Karpas-422 (cell line): ENCODE measurements at regions not wholly inside any gene's neighbourhood (a gene's known extent, or its start where the extent isn't known, plus 50 kb on each side); places are given as distances from the start of the nearest gene placed in this dataset.

Experiments used
- DNase-seq: peaks from one replicate; pipeline ENCODE4 v3.0.0-alpha.2; 2015
- H2AFZ ChIP-seq: fragments of 200-600 bp; sonication (generic); 2 replicates; pipeline ENCODE4 v1.6.1; 2014; ENCODE audit warnings: antibody characterized with exemption, low read length, mixed read lengths
- H3K27ac ChIP-seq: fragments of 200-600 bp; sonication (generic); 2 replicates; pipeline ENCODE4 v1.5.1; 2014; ENCODE audit warnings: mild to moderate bottlenecking, low read length, moderate library complexity
- H3K27me3 ChIP-seq: fragments of 200-600 bp; sonication (generic); 2 replicates; pipeline ENCODE4 v1.6.1; 2014; ENCODE audit warnings: low read length, mixed read lengths
- H3K36me3 ChIP-seq: fragments of 200-600 bp; sonication (generic); 2 replicates; pipeline ENCODE4 v1.6.1; 2014; ENCODE audit warnings: low read length, mixed read lengths; ENCODE audit not compliant: insufficient read depth
- H3K4me1 ChIP-seq: fragments of 200-600 bp; sonication (generic); 2 replicates; pipeline ENCODE4 v1.6.1; 2014; ENCODE audit warnings: mild to moderate bottlenecking, low read length, mixed read lengths
- H3K4me2 ChIP-seq: fragments of 200-600 bp; sonication (generic); 2 replicates; pipeline ENCODE4 v1.6.1; 2014; ENCODE audit warnings: low read length, low read depth, mild to moderate bottlenecking; ENCODE audit not compliant: poor library complexity, severe bottlenecking
- H3K4me3 ChIP-seq: fragments of 200-600 bp; sonication (generic); 2 replicates; pipeline ENCODE4 v1.5.1; 2014; ENCODE audit warnings: mild to moderate bottlenecking, antibody characterized with exemption, low read length, mixed read lengths
- H3K79me2 ChIP-seq: fragments of 200-600 bp; sonication (generic); 2 replicates; pipeline ENCODE4 v1.6.1; 2014; ENCODE audit warnings: mild to moderate bottlenecking, low read length, mixed read lengths
- H3K9ac ChIP-seq: fragments of 200-600 bp; sonication (generic); 2 replicates; pipeline ENCODE4 v1.6.0; 2014; ENCODE audit warnings: low read length
- H3K9me2 ChIP-seq: fragments of 200-600 bp; sonication (generic), shearing (Covaris generic); replicated peaks from 2 replicates; pipeline ENCODE4 v1.6.0; 2014; ENCODE audit warnings: mild to moderate bottlenecking, low read length, moderate library complexity; ENCODE audit not compliant: insufficient read depth
- H3K9me3 ChIP-seq: fragments of 300-700, 200-600 bp; sonication (generic); 2 replicates; pipeline ENCODE4 v1.6.1; 2014; ENCODE audit warnings: low read length, mixed read lengths
- H4K20me1 ChIP-seq: fragments of 200-600 bp; sonication (generic); 2 replicates; pipeline ENCODE4 v1.6.1; 2014; ENCODE audit warnings: mild to moderate bottlenecking, antibody characterized with exemption, low read length, low read depth; ENCODE audit not compliant: insufficient read depth

- H3K4me3 ChIP-seq: no peak overlapping the region
- no peak overlapping the region for H3K4me2 ChIP-seq
- no peaks in the 10 kb centered on the region for H3K9me3 ChIP-seq
- H3K4me1 ChIP-seq: no peaks in the 10 kb centered on the region
- H3K9ac ChIP-seq: no peak overlapping the region
- no peaks in the 10 kb centered on the region for H3K9me2 ChIP-seq
- no peaks in the 10 kb centered on the region for H3K36me3 ChIP-seq
- no peak for DNase-seq
- no peaks in the 10 kb centered on the region for H3K79me2 ChIP-seq
- H2AFZ ChIP-seq: no peak overlapping the region
- H3K27me3 ChIP-seq: no peaks in the 10 kb centered on the region
- no peaks in the 10 kb centered on the region for H4K20me1 ChIP-seq
- no peak overlapping the region for H3K27ac ChIP-seq
Measured at GRCh38 chr2:15764683-15765011, 173.0 kb downstream of the DDX1 start.

- H3K9me2 ChIP-seq: no peaks in the 10 kb centered on the region
- no peak overlapping the region for H3K9ac ChIP-seq
- H3K9me3 ChIP-seq: no peaks in the 10 kb centered on the region
- no peaks in the 10 kb centered on the region for H3K79me2 ChIP-seq
- no peaks in the 10 kb centered on the region for H3K27me3 ChIP-seq
- DNase-seq: no peak
- no peak overlapping the region for H3K4me2 ChIP-seq
- no peaks in the 10 kb centered on the region for H4K20me1 ChIP-seq
- H2AFZ ChIP-seq: no peak overlapping the region
- H3K27ac ChIP-seq: no peak overlapping the region
- no peaks in the 10 kb centered on the region for H3K36me3 ChIP-seq
- no peaks in the 10 kb centered on the region for H3K4me1 ChIP-seq
- no peak overlapping the region for H3K4me3 ChIP-seq
Measured at GRCh38 chr2:15765211-15765610, 173.5 kb downstream of the DDX1 start.

- Histone ChIP-seq H3K79me2 (no peaks in the 10 kb centered on the region), H3K9me2 (no peaks in the 10 kb centered on the region), H3K4me2 (no peak overlapping the region), H3K36me3 (no peaks in the 10 kb centered on the region), H2AFZ (no peak overlapping the region), H3K4me3 (no peak overlapping the region), H4K20me1 (no peaks in the 10 kb centered on the region), H3K27ac (no peak overlapping the region), H3K9ac (no peak overlapping the region), H3K4me1 (no peaks in the 10 kb centered on the region), H3K9me3 (no peaks in the 10 kb centered on the region), H3K27me3 (no peaks in the 10 kb centered on the region)
- DNase-seq: no peak
Measured at GRCh38 chr2:15765686-15766302, 174.1 kb downstream of the DDX1 start.

GRCh38 chr2:15766303-15766861 lies 174.0 kb upstream of the MYCN start:
- no peaks in the 10 kb centered on the region for H3K79me2 ChIP-seq
- H4K20me1 ChIP-seq: no peaks in the 10 kb centered on the region
- no peaks in the 10 kb centered on the region for H3K27me3 ChIP-seq
- no peak overlapping the region for H3K4me2 ChIP-seq
- no peak overlapping the region for H3K9ac ChIP-seq
- no peak for DNase-seq
- no peak overlapping the region for H3K27ac ChIP-seq
- no peaks in the 10 kb centered on the region for H3K9me3 ChIP-seq
- H3K4me1 ChIP-seq: no peaks in the 10 kb centered on the region
- no peak overlapping the region for H3K4me3 ChIP-seq
- H2AFZ ChIP-seq: no peak overlapping the region
- no peaks in the 10 kb centered on the region for H3K9me2 ChIP-seq
- H3K36me3 ChIP-seq: no peaks in the 10 kb centered on the region

- no peaks in the 10 kb centered on the region for H3K27me3 ChIP-seq
- no peak overlapping the region for H3K4me3 ChIP-seq
- DNase-seq: no peak
- H3K4me1 ChIP-seq: no peaks in the 10 kb centered on the region
- H3K27ac ChIP-seq: no peak overlapping the region
- H3K36me3 ChIP-seq: no peaks in the 10 kb centered on the region
- no peaks in the 10 kb centered on the region for H3K9me3 ChIP-seq
- no peak overlapping the region for H3K4me2 ChIP-seq
- no peaks in the 10 kb centered on the region for H4K20me1 ChIP-seq
- no peaks in the 10 kb centered on the region for H3K79me2 ChIP-seq
- no peak overlapping the region for H2AFZ ChIP-seq
- no peaks in the 10 kb centered on the region for H3K9me2 ChIP-seq
- no peak overlapping the region for H3K9ac ChIP-seq
Measured at GRCh38 chr2:15766911-15767597, 173.3 kb upstream of the MYCN start.

GRCh38 chr2:15767679-15768078 lies 172.7 kb upstream of the MYCN start:
- DNase-seq: no peak
- Histone ChIP-seq H3K4me2 (no peak overlapping the region), H3K9me2 (no peaks in the 10 kb centered on the region), H4K20me1 (no peaks in the 10 kb centered on the region), H3K9me3 (no peaks in the 10 kb centered on the region), H3K27me3 (no peaks in the 10 kb centered on the region), H3K4me3 (no peak overlapping the region), H3K9ac (no peak overlapping the region), H3K36me3 (no peaks in the 10 kb centered on the region), H3K79me2 (no peaks in the 10 kb centered on the region), H2AFZ (no peak overlapping the region), H3K4me1 (no peaks in the 10 kb centered on the region), H3K27ac (no peak overlapping the region)

GRCh38 chr2:15768142-15768541 lies 172.2 kb upstream of the MYCN start:
- H3K79me2 ChIP-seq: no peaks in the 10 kb centered on the region
- no peaks in the 10 kb centered on the region for H4K20me1 ChIP-seq
- H3K36me3 ChIP-seq: no peaks in the 10 kb centered on the region
- no peak overlapping the region for H3K9ac ChIP-seq
- no peaks in the 10 kb centered on the region for H3K9me3 ChIP-seq
- H3K4me3 ChIP-seq: no peak overlapping the region
- no peak overlapping the region for H3K27ac ChIP-seq
- H3K9me2 ChIP-seq: no peaks in the 10 kb centered on the region
- DNase-seq: no peak
- no peak overlapping the region for H3K4me2 ChIP-seq
- no peak overlapping the region for H2AFZ ChIP-seq
- H3K27me3 ChIP-seq: no peaks in the 10 kb centered on the region
- no peaks in the 10 kb centered on the region for H3K4me1 ChIP-seq

GRCh38 chr2:15768615-15769014 lies 171.7 kb upstream of the MYCN start:
- Histone ChIP-seq H3K9ac (no peak overlapping the region), H3K4me1 (no peaks in the 10 kb centered on the region), H3K4me2 (no peak overlapping the region), H3K27me3 (no peaks in the 10 kb centered on the region), H3K27ac (no peak overlapping the region), H2AFZ (no peak overlapping the region), H3K9me3 (no peaks in the 10 kb centered on the region), H4K20me1 (no peaks in the 10 kb centered on the region), H3K36me3 (no peaks in the 10 kb centered on the region), H3K9me2 (no peaks in the 10 kb centered on the region), H3K79me2 (no peaks in the 10 kb centered on the region), H3K4me3 (no peak overlapping the region)
- no peak for DNase-seq
